Skeletal muscle satellite cell (primary cell): ENCODE measurements at regions not wholly inside any gene's neighbourhood (a gene's known extent, or its start where the extent isn't known, plus 50 kb on each side); places are given as distances from the start of the nearest gene placed in this dataset.

Source experiments
- H3K27me3 ChIP-seq: 2 replicates; pipeline ENCODE4 v1.7.0; 2013; ENCODE audit warnings: low read length; ENCODE audit not compliant: control insufficient read depth, insufficient read depth
- H3K36me3 ChIP-seq: 2 replicates; pipeline ENCODE4 v1.7.0; 2013; ENCODE audit warnings: mild to moderate bottlenecking, control low read depth, low read length; ENCODE audit not compliant: insufficient read depth
- H3K4me1 ChIP-seq: 2 replicates; pipeline ENCODE4 v1.7.0; 2013; ENCODE audit warnings: low read length; ENCODE audit not compliant: control insufficient read depth, insufficient read depth
- H3K4me2 ChIP-seq: 2 replicates; pipeline ENCODE4 v1.7.0; 2013; ENCODE audit warnings: mild to moderate bottlenecking, low read length
- H3K4me3 ChIP-seq: 2 replicates; pipeline ENCODE4 v1.7.0; 2013; ENCODE audit warnings: low read length
- H3K9ac ChIP-seq: 2 replicates; pipeline ENCODE4 v1.7.0; 2013; ENCODE audit warnings: mild to moderate bottlenecking, low read depth, low read length, moderate library complexity
- H3K9me3 ChIP-seq: replicated peaks from 2 replicates; pipeline ENCODE4 v1.7.0; 2013; ENCODE audit warnings: mild to moderate bottlenecking, control low read depth, low read length

DNA sequence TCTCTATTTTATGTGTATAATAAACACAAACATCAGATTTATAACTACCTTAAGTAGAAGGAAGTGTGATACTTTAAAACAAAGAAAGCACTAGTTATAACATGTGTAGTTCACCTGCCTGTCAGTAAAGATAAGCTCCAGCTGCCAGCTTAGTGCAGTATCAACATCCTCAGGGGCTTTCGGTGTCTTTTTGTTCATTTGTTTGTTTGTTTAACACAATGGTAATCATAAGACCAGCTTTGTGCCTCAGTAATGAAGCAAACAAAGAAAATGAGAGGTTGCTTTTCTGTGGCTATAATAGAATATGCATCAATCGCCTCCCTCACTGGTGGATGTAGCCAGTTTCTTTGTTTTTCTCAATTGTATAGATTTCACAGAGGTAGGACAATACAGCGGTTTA, 1499.0 kb upstream of the TMEFF2 start:
- no peaks in the 10 kb centered on the region for H3K27me3 ChIP-seq
- H3K4me1 ChIP-seq: no peaks in the 10 kb centered on the region
- no peaks in the 10 kb centered on the region for H3K9me3 ChIP-seq
- H3K4me2 ChIP-seq: no peak overlapping the region
- H3K4me3 ChIP-seq: no peak overlapping the region
- H3K9ac ChIP-seq: no peak overlapping the region
- H3K36me3 ChIP-seq: no peaks in the 10 kb centered on the region

DNA sequence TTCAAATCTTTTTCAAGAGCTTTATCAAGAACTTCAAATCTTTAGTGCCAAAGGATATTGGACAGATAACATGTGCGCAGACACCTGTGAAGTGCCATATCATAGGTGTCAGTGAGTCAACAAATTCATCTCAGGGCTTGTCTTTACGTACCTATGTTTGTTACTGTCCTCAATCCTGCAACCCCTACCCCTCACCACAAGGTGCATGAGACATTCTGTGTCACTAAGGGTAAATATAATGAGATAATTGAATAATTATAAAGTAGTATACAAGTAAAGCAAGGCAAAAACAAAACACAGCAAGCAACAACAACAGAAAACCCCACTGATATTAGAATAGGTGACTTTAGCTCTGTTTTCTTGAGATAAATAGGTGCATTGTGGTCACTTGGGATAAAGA, 1495.8 kb upstream of the TMEFF2 start:
- H3K9ac ChIP-seq: no peak overlapping the region
- H3K27me3 ChIP-seq: no peaks in the 10 kb centered on the region
- no peak overlapping the region for H3K4me2 ChIP-seq
- no peak overlapping the region for H3K4me3 ChIP-seq
- H3K4me1 ChIP-seq: no peaks in the 10 kb centered on the region
- H3K36me3 ChIP-seq: no peaks in the 10 kb centered on the region
- H3K9me3 ChIP-seq: no peaks in the 10 kb centered on the region

DNA sequence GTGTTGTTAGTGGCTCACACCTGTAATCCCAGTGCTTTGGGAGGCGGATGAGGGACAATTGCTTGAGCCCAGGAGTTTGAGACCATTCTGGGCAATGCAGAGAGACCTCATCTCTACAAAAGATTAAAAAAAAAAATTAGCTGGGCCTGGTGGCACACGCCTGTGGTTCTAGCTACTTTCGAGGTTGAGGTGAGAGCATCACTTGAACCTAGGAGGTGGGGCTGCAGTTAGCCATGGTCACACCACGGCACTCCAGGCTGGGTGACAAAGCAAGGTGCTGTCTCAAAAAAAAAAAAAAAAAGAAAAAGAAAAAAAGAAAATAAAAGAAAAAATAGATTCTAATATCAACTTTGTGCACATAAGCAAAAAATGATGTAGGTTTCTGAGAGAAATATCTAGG, 1492.5 kb upstream of the TMEFF2 start:
- no peak overlapping the region for H3K4me3 ChIP-seq
- no peaks in the 10 kb centered on the region for H3K36me3 ChIP-seq
- no peaks in the 10 kb centered on the region for H3K27me3 ChIP-seq
- H3K9ac ChIP-seq: no peak overlapping the region
- no peaks in the 10 kb centered on the region for H3K4me1 ChIP-seq
- H3K9me3 ChIP-seq: no peaks in the 10 kb centered on the region
- no peak overlapping the region for H3K4me2 ChIP-seq

DNA sequence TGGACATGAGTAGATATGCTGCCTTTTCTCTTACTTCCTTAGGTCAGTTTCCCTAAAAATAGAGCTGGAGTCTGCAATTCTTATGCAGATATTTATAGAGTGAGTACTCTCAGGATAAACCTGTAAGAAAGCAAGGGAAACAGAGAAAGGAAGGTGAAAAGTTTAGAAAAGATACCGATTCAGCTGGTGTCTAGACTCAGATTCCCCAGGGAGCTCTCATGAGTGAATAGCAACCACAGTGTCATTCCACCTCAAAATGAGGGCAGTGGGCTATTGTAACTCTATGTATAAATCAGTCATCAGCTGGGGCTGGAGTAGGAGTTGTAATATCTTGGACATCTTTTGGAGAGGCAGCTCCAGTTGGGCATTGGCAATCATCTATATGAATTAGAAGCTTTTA, 1485.1 kb upstream of the TMEFF2 start:
- no peak overlapping the region for H3K4me3 ChIP-seq
- no peaks in the 10 kb centered on the region for H3K9me3 ChIP-seq
- no peak overlapping the region for H3K4me2 ChIP-seq
- H3K36me3 ChIP-seq: no peaks in the 10 kb centered on the region
- H3K9ac ChIP-seq: no peak overlapping the region
- no peaks in the 10 kb centered on the region for H3K4me1 ChIP-seq
- H3K27me3 ChIP-seq: no peaks in the 10 kb centered on the region

DNA sequence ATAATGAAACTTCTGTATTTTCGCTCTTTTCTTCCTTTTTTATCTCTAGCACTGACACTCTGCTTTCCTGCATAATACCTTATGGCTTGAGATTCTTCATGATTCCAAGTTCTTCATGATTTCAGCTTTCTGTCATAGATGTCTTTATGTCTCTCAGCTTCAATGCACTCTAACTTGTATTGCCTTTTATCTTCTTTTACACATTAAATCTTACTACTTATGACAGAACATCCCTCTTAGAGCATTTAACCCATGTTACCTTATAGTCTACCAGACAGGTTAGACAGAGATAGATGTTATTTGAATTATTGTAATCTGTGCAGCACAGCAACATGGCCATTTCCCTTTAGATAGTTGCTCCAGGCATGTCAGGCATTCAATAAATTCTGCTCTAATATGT, 1475.7 kb upstream of the TMEFF2 start:
- H3K4me2 ChIP-seq: no peak overlapping the region
- H3K9ac ChIP-seq: no peak overlapping the region
- no peak overlapping the region for H3K4me3 ChIP-seq
- no peaks in the 10 kb centered on the region for H3K4me1 ChIP-seq
- H3K27me3 ChIP-seq: no peaks in the 10 kb centered on the region
- H3K9me3 ChIP-seq: no peaks in the 10 kb centered on the region
- no peaks in the 10 kb centered on the region for H3K36me3 ChIP-seq

DNA sequence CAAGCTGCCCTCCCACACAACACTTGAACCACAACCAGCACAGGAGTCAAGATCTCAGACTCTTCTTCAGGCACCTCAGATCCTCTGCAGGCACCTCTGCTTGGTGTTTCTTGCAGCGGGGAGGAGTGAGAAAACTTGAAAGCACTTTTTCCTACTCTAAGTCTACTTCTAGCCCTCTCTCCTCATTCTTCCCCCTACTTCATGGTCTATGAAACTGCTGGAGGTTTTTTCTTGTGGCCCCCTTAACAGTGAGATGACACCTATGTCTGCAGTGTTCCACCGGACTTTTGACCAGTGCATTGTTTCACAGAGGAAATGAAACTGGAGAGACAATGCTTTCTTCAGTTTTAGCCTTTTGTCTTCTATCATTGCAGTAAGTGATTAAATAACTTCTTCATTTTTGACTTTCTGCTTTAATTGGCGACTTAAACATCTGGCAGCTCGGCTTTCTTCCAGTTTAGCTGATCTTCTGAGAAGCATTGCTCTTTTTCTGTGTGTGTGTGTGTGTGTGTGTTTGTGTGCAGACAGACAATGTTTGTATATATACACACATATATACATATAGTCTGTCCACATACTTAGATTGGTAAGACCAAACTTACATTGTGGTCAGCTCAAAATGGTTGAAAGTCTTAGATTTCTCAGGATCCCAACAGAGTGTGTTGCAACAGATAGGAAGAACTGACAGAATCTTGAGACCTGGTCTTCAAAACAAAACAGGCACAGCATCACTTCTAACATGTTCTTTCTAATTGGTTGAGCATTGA, 1474.0 kb upstream of the TMEFF2 start:
- Histone ChIP-seq H3K4me3 (no peak overlapping the region), H3K9me3 (no peaks in the 10 kb centered on the region), H3K9ac (no peak overlapping the region), H3K4me1 (no peaks in the 10 kb centered on the region), H3K36me3 (no peaks in the 10 kb centered on the region), H3K27me3 (no peaks in the 10 kb centered on the region), H3K4me2 (no peak overlapping the region)

DNA sequence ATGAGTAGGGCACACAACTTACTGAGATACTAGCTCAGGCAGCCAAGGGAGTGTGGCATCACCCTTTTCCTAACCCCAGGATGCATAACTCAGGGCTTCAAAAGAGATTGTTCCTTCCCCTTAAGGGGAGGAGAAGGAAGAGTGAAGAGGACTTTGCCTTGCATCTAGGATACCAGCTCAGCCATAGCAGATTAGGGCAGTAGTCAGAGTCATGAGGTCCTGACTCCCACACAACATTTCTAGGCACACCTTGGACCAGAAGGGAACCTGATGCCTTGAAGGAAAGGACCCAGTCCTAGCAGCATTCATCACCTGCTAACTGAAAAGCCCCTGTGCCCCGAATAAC, 1433.2 kb upstream of the TMEFF2 start:
- no peak overlapping the region for H3K4me2 ChIP-seq
- H3K9me3 ChIP-seq: no peaks in the 10 kb centered on the region
- H3K36me3 ChIP-seq: no peaks in the 10 kb centered on the region
- H3K9ac ChIP-seq: no peak overlapping the region
- no peak overlapping the region for H3K4me3 ChIP-seq
- no peaks in the 10 kb centered on the region for H3K4me1 ChIP-seq
- no peaks in the 10 kb centered on the region for H3K27me3 ChIP-seq

DNA sequence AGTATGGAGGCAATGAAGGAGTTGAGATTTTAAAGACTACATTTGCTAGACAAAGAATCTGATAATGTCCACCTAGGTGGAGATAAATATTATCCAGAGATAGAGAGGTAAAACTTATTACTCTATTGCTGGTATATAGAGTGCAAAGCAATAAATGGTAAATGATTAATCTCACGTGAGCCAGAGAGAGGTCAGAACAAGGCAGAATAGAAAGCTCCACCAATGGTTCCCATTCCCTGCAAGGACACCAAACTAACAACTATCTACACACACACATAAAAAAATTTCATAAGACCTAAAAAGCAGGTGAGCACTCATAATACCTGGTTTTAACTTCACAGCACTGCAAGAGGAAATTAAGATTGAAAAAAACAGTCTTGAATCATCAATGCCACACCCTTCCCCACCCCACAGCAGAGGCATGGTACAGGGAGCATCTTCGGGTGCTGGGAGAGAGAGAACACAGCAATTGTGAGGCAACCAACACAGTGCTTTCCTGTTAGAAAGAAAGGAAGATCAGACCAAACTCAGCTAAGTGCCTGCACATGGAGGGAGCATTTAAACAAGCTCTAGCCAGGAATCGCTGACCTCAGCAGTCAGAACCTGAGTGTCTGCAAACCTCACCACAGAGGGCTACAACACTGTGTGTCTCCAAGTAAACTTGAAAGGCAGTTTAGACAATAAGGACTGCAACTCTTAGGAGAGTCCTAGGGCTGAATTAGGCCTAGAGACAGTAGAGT, 1432.6 kb upstream of the TMEFF2 start:
- Histone ChIP-seq H3K4me3 (no peak overlapping the region), H3K4me2 (no peak overlapping the region), H3K9ac (no peak overlapping the region), H3K27me3 (no peaks in the 10 kb centered on the region), H3K4me1 (no peaks in the 10 kb centered on the region), H3K36me3 (no peaks in the 10 kb centered on the region), H3K9me3 (no peaks in the 10 kb centered on the region)

DNA sequence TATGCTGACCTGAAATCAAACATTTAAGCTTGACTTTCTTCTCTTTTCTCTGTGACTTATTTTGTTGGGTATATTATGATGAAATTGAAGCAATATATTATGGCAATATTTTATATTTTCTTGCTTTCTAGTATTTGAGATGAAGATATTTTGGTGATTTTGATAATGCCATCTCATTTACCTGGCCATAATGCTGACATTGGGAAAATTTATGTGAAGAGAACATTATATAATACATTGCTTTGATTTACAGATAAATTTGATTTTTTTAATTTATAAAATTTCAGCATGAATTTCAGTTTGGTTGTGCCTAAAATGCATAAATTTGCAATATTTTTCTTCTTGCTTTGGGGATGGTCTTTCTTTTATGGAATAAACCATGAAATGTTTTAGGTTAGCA, 1413.7 kb upstream of the TMEFF2 start:
- Histone ChIP-seq H3K4me2 (no peak overlapping the region), H3K9ac (no peak overlapping the region), H3K9me3 (no peaks in the 10 kb centered on the region), H3K4me1 (no peaks in the 10 kb centered on the region), H3K27me3 (no peaks in the 10 kb centered on the region), H3K4me3 (no peak overlapping the region), H3K36me3 (no peaks in the 10 kb centered on the region)

DNA sequence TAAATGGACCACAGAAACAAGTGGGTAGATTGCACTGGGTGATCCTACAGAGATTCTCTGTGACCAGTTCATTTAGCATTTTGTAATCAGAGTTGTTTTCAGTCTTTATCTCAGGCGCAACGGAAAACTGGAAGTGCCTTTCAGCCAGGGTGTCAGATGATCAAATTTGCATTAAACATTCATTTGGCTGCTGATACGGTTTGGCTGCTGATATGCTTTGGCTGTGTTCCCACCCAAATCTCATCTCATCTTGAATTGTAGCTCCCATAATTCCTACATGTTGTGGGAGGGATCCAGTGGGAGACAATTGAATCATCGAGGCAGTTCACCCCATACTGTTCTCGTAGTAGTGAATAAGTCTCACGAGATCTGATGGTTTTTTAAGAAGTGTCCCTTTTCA, 1396.1 kb upstream of the TMEFF2 start:
- Histone ChIP-seq H3K36me3 (no peaks in the 10 kb centered on the region), H3K27me3 (no peaks in the 10 kb centered on the region), H3K4me1 (no peaks in the 10 kb centered on the region), H3K4me2 (no peak overlapping the region), H3K9ac (no peak overlapping the region), H3K4me3 (no peak overlapping the region), H3K9me3 (no peaks in the 10 kb centered on the region)

DNA sequence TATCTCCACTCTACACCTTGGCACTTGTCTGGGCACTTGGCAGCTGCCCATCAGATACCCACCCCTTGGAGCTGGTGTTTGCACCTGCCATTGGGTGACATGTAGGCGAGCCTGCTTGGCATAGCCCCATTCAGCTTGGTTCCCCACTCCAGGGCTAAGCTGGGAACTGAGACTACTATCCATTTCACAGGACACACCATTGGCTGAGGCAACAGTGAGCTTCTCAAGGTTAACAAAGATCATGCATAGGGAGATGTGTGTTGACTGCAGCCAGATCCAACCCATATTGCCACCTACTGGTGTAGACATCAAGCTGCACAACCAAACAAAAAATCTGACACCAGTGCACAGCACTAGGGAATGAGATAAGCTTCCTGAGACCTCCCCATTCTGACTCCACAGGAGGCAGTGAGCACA, 1389.8 kb upstream of the TMEFF2 start:
- H3K36me3 ChIP-seq: no peaks in the 10 kb centered on the region
- H3K4me3 ChIP-seq: no peak overlapping the region
- H3K4me2 ChIP-seq: no peak overlapping the region
- H3K27me3 ChIP-seq: no peaks in the 10 kb centered on the region
- no peaks in the 10 kb centered on the region for H3K9me3 ChIP-seq
- H3K4me1 ChIP-seq: no peaks in the 10 kb centered on the region
- no peak overlapping the region for H3K9ac ChIP-seq
